Natural killer cell (primary cell): ENCODE measurements at regions not wholly inside any gene's neighbourhood (a gene's known extent, or its start where the extent isn't known, plus 50 kb on each side); places are given as distances from the start of the nearest gene placed in this dataset.

Experiments used
- ATAC-seq, 3 donors: fragments of 150-1000 bp in 2 of 3; fragments of 200-7000 bp in 1 of 3; cut with Tn5 transposase; 1 replicate in 1 of 3; 2 replicates in 2 of 3; pipeline ENCODE4 v1.10.0; 2021; ENCODE audit warnings: mild to moderate bottlenecking in 2 of 3, moderate library complexity in 2 of 3
- DNase-seq, 2 donors: peaks; one replicate each; pipeline versions ENCODE4 v3.0.0 to v3.0.0-alpha.2; 2013 to 2021; ENCODE audit warnings: mixed read lengths in 1 of 2
- H3K27ac ChIP-seq: one replicate; pipeline ENCODE4 v1.5.1; 2013; ENCODE audit warnings: mild to moderate bottlenecking, low read length
- H3K27me3 ChIP-seq: one replicate; pipeline ENCODE4 v1.6.1; 2013; ENCODE audit warnings: low read length; ENCODE audit not compliant: control insufficient read depth, insufficient read depth
- H3K36me3 ChIP-seq: one replicate; pipeline ENCODE4 v1.6.1; 2013; ENCODE audit warnings: low read length; ENCODE audit not compliant: control insufficient read depth, insufficient read depth
- H3K4me1 ChIP-seq: one replicate; pipeline ENCODE4 v1.6.1; 2013; ENCODE audit warnings: low read length; ENCODE audit not compliant: control insufficient read depth, insufficient read depth
- H3K4me3 ChIP-seq: one replicate; pipeline ENCODE4 v1.5.1; 2013; ENCODE audit warnings: low read length
- H3K9me3 ChIP-seq: one replicate; pipeline ENCODE4 v1.6.1; 2013; ENCODE audit warnings: low read length; ENCODE audit not compliant: control insufficient read depth, insufficient read depth
- H3K27ac Mint-ChIP-seq, 2 donors: one replicate each; pipeline ENCODE4 v1.8.0; 2022; ENCODE audit warnings: mild to moderate bottlenecking in 2 of 2, mixed read lengths in 2 of 2, moderate library complexity in 1 of 2
- H3K27me3 Mint-ChIP-seq, 2 donors: one replicate each; pipeline ENCODE4 v1.8.0; 2022; ENCODE audit warnings: low read depth in 2 of 2, mixed read lengths in 2 of 2
- H3K36me3 Mint-ChIP-seq: one replicate; pipeline ENCODE4 v1.8.0; 2022; ENCODE audit warnings: mixed read lengths
- H3K4me1 Mint-ChIP-seq, 2 donors: one replicate each; pipeline ENCODE4 v1.8.0; 2022; ENCODE audit warnings: mixed read lengths in 2 of 2
- H3K4me3 Mint-ChIP-seq: one replicate; pipeline ENCODE4 v1.8.0; 2022; ENCODE audit warnings: mild to moderate bottlenecking, moderate library complexity, mixed read lengths
- H3K9me3 Mint-ChIP-seq, 2 donors: one replicate each; pipeline ENCODE4 v1.8.0; 2022; ENCODE audit warnings: mixed read lengths in 2 of 2
- whole genome bisulfite sequencing: methylation state at CpG from one replicate; pipeline ENCODE4 v1.1.7; 2013; ENCODE audit warnings: missing lambda C conversion rate; ENCODE audit not compliant: insufficient coverage; 5-methylcytosine and 5-hydroxymethylcytosine counted together
- intact Hi-C: fragments of 100-400 bp; cut with micrococcal nuclease; formaldehyde crosslinking; loops from one replicate; pipeline ENCODE4 v1.14.2; 2022
- TF ChIP-seq, protein P1 (sequence below): fragments of 200-600 bp; IDR thresholded peaks from one replicate; pipeline ENCODE4 v1.8.0; 2022; ENCODE audit warnings: antibody characterized with exemption

DNA sequence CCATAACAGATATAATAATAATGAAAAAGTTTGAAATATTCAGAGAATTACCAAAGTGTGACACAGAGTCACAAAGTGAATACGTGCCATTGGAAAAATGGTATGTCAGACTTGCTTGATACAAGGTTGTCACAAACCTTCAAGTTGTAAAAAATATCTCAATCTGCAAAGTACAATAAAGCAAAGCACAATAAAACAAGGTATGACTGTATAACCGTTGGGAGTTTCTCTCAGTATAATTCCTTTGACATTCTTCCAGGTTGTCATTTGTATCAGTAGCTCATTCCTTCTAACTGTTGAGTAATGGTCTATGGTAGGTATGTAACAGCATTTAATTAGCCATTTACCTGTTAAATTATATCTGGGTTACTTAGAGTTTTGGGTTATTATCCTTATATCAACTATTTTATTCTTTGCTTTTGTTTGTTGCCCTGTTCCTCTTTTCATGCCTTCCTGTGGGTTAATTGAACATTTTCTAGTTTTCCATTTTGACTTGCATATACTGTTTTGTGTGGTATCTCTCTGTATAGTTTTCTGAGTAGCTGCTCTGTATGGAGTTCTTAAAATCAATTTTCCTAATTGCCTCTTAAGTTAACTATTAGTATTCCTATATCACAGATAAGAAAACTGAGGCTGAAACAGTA, 112.5 kb downstream of the SUCNR1 start:
- no peak for ATAC-seq
- Mint-ChIP-seq H3K9me3 (peaks cover 0 to 4% of the 10 kb centered on the region in 2 donors), H3K36me3 (no peaks in the 10 kb centered on the region), H3K27ac (no peak overlapping the region), H3K27me3 (peaks cover 8 to 16% of the 10 kb centered on the region in 2 donors), H3K4me1 (no peaks in the 10 kb centered on the region), H3K4me3 (no peak overlapping the region)
- 89% methylated on average over 1 of the region's 2 CpGs for WGBS
- Histone ChIP-seq H3K27me3 (no peaks in the 10 kb centered on the region), H3K36me3 (no peaks in the 10 kb centered on the region), H3K27ac (no peak overlapping the region), H3K4me1 (no peaks in the 10 kb centered on the region), H3K9me3 (no peaks in the 10 kb centered on the region), H3K4me3 (no peak overlapping the region)
- TF ChIP-seq, protein P1, sequence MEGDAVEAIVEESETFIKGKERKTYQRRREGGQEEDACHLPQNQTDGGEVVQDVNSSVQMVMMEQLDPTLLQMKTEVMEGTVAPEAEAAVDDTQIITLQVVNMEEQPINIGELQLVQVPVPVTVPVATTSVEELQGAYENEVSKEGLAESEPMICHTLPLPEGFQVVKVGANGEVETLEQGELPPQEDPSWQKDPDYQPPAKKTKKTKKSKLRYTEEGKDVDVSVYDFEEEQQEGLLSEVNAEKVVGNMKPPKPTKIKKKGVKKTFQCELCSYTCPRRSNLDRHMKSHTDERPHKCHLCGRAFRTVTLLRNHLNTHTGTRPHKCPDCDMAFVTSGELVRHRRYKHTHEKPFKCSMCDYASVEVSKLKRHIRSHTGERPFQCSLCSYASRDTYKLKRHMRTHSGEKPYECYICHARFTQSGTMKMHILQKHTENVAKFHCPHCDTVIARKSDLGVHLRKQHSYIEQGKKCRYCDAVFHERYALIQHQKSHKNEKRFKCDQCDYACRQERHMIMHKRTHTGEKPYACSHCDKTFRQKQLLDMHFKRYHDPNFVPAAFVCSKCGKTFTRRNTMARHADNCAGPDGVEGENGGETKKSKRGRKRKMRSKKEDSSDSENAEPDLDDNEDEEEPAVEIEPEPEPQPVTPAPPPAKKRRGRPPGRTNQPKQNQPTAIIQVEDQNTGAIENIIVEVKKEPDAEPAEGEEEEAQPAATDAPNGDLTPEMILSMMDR: no peak
- intact Hi-C loops: no loop called here
- no peak for DNase-seq

DNA sequence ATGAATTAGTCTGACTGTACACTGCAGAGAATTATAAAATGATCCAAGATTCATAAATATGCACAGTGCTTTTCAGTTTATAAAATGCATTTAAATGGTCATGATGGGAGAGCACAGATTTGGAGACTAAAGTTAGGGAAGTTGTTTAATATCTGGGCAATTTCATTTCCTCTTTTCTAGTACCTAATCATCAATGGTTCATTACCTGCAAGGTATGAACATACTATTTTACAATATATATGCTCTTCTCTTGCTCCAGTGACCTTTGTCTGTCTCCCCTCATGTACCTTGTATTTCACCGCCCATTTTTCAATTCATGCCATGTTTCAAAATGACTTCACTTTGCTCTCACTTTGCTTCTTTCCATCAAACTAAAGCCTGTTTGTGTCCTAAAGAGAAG, 114.5 kb downstream of the SUCNR1 start:
- H3K36me3 ChIP-seq: no peaks in the 10 kb centered on the region
- Mint-ChIP-seq H3K27me3 (peaks cover 7 to 12% of the 10 kb centered on the region in 2 donors), H3K27ac (no peak overlapping the region), H3K9me3 (no peaks in the 10 kb centered on the region), H3K36me3 (no peaks in the 10 kb centered on the region), H3K4me1 (no peaks in the 10 kb centered on the region), H3K4me3 (no peak overlapping the region)
- TF ChIP-seq, protein P1: no peak
- intact Hi-C loops: no loop called here
- H3K4me1 ChIP-seq: no peaks in the 10 kb centered on the region
- 88% methylated on average over 1 of the region's 1 CpG for WGBS
- DNase-seq: no peak
- no peak overlapping the region for H3K27ac ChIP-seq
- no peak for ATAC-seq
- no peak overlapping the region for H3K4me3 ChIP-seq
- no peaks in the 10 kb centered on the region for H3K27me3 ChIP-seq
- H3K9me3 ChIP-seq: no peaks in the 10 kb centered on the region

DNA sequence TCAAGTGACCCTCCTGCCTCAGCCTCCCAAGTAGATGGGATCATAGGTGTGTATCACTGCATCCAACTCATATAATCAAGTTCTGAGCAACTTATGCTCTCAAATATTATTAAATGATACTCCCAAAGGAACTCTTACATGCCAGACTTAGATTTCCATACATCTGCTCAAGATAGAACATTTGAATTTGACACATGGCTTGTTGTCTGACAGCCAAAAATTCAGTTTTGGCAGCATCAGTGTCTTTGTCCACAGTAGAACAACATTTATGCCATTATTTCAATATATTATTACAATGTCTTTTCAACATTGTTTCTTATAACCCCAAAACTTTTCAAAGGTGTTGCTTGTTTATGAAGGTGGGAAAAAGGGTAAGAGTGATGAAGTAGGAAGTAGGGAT, 116.2 kb downstream of the SUCNR1 start:
- peaks cover 10 to 19% of the 10 kb centered on the region in 2 donors for H3K27me3 Mint-ChIP-seq
- no peaks in the 10 kb centered on the region for H3K9me3 ChIP-seq
- intact Hi-C loops: no loop called here
- no peaks in the 10 kb centered on the region for H3K9me3 Mint-ChIP-seq
- H3K4me3 Mint-ChIP-seq: no peak overlapping the region
- H3K27ac Mint-ChIP-seq: no peak overlapping the region
- H3K27ac ChIP-seq: no peak overlapping the region
- no peaks in the 10 kb centered on the region for H3K36me3 Mint-ChIP-seq
- no peaks in the 10 kb centered on the region for H3K27me3 ChIP-seq
- TF ChIP-seq, protein P1: no peak
- H3K4me3 ChIP-seq: no peak overlapping the region
- H3K36me3 ChIP-seq: no peaks in the 10 kb centered on the region
- no peaks in the 10 kb centered on the region for H3K4me1 ChIP-seq
- no peaks in the 10 kb centered on the region for H3K4me1 Mint-ChIP-seq
- DNase-seq (no peak), ATAC-seq (no peak)

- Histone ChIP-seq H3K36me3 (no peaks in the 10 kb centered on the region), H3K27me3 (no peaks in the 10 kb centered on the region), H3K9me3 (no peaks in the 10 kb centered on the region), H3K27ac (no peak overlapping the region), H3K4me1 (no peaks in the 10 kb centered on the region), H3K4me3 (no peak overlapping the region)
- no peaks in the 10 kb centered on the region for H3K36me3 Mint-ChIP-seq
- intact Hi-C loops: no loop called here
- H3K9me3 Mint-ChIP-seq: no peaks in the 10 kb centered on the region
- H3K4me3 Mint-ChIP-seq: no peak overlapping the region
- WGBS: 81% methylated on average over 2 of the region's 2 CpGs
- peaks cover 12 to 19% of the 10 kb centered on the region in 2 donors for H3K27me3 Mint-ChIP-seq
- ATAC-seq (no peak), DNase-seq (no peak)
- TF ChIP-seq, protein P1: no peak
- no peak overlapping the region for H3K27ac Mint-ChIP-seq
- H3K4me1 Mint-ChIP-seq: no peaks in the 10 kb centered on the region
Measured at GRCh38 chr3:151990696-151991376, 117.4 kb downstream of the SUCNR1 start.
